KMS-11 (cell line): ENCODE measurements at regions not wholly inside any gene's neighbourhood (a gene's known extent, or its start where the extent isn't known, plus 50 kb on each side); places are given as distances from the start of the nearest gene placed in this dataset.

Experiments
- H2AFZ ChIP-seq: fragments of 200-600 bp; sonication (generic); 2 replicates; pipeline ENCODE4 v1.6.1; 2016; ENCODE audit warnings: antibody characterized with exemption, mixed run types, low read depth
- H3K27ac ChIP-seq: fragments of 200-600 bp; sonication (generic); 2 replicates; pipeline ENCODE4 v1.6.1; 2016; ENCODE audit warnings: mild to moderate bottlenecking, mixed run types
- H3K27me3 ChIP-seq: fragments of 200-600 bp; sonication (generic); 2 replicates; pipeline ENCODE4 v1.6.1; 2017; ENCODE audit warnings: mild to moderate bottlenecking, low read depth, mixed run types, moderate library complexity; ENCODE audit not compliant: insufficient read depth
- H3K36me3 ChIP-seq: fragments of 200-600 bp; sonication (generic); 2 replicates; pipeline ENCODE4 v1.6.1; 2017; ENCODE audit warnings: mild to moderate bottlenecking, mixed run types; ENCODE audit not compliant: insufficient read depth
- H3K4me1 ChIP-seq: fragments of 200-600 bp; sonication (generic); 2 replicates; pipeline ENCODE4 v1.6.1; 2016; ENCODE audit warnings: mild to moderate bottlenecking, low read depth, mixed run types; ENCODE audit not compliant: poor library complexity, severe bottlenecking
- H3K4me2 ChIP-seq: fragments of 200-600 bp; sonication (generic); 2 replicates; pipeline ENCODE4 v1.7.0; 2016; ENCODE audit warnings: mild to moderate bottlenecking, mixed run types
- H3K4me3 ChIP-seq: fragments of 200-600 bp; sonication (generic); IDR thresholded peaks from 2 replicates; pipeline ENCODE4 v1.6.1; 2017; ENCODE audit warnings: low read depth, low read length, mixed read lengths; ENCODE audit not compliant: insufficient read depth
- H3K79me2 ChIP-seq: fragments of 200-600 bp; sonication (generic); 2 replicates; pipeline ENCODE4 v1.6.1; 2016; ENCODE audit warnings: low read depth, mixed run types; ENCODE audit not compliant: insufficient read depth
- H3K9ac ChIP-seq: fragments of 200-600 bp; sonication (generic); 2 replicates; pipeline ENCODE4 v1.6.1; 2016; ENCODE audit warnings: mild to moderate bottlenecking, mixed run types
- H4K20me1 ChIP-seq: fragments of 200-600 bp; sonication (generic); 2 replicates; pipeline ENCODE4 v1.6.1; 2016; ENCODE audit warnings: mild to moderate bottlenecking, mixed run types; ENCODE audit not compliant: insufficient read depth
- TF ChIP-seq, protein P1 (sequence below): fragments of 200-600 bp; sonication (generic); conservative IDR thresholded peaks from 2 replicates; pipeline ENCODE4 v1.6.1; 2017; ENCODE audit warnings: low read depth, mild to moderate bottlenecking, antibody characterized with exemption, low read length, moderate library complexity, mixed read lengths

DNA sequence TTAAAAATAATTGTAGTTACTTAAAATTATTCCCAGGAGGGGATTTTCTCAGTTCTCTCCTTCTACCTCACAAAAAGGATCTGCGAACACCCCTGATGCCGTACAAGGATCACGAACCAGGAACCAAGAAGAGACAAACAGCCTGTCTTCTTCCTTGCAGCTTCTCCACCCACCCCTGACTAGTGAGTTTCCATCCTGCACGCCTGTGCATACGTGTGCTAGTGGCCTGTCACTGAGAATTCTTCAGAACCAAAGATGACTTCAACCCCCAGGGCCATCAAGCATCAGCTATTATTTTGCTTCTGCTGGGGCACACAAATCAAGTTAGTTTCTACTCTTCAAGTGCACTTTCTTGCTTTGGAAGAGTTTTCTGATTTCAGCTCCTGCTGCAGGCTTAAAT, 175.5 kb upstream of the KLF6 start:
- Histone ChIP-seq H3K9ac (no peak overlapping the region), H4K20me1 (no peaks in the 10 kb centered on the region), H3K4me2 (no peak overlapping the region), H3K79me2 (no peaks in the 10 kb centered on the region), H3K27ac (no peak overlapping the region), H3K27me3 (no peaks in the 10 kb centered on the region), H3K36me3 (no peaks in the 10 kb centered on the region), H3K4me1 (no peaks in the 10 kb centered on the region), H2AFZ (no peak overlapping the region), H3K4me3 (no peak overlapping the region)
- TF ChIP-seq, protein P1, sequence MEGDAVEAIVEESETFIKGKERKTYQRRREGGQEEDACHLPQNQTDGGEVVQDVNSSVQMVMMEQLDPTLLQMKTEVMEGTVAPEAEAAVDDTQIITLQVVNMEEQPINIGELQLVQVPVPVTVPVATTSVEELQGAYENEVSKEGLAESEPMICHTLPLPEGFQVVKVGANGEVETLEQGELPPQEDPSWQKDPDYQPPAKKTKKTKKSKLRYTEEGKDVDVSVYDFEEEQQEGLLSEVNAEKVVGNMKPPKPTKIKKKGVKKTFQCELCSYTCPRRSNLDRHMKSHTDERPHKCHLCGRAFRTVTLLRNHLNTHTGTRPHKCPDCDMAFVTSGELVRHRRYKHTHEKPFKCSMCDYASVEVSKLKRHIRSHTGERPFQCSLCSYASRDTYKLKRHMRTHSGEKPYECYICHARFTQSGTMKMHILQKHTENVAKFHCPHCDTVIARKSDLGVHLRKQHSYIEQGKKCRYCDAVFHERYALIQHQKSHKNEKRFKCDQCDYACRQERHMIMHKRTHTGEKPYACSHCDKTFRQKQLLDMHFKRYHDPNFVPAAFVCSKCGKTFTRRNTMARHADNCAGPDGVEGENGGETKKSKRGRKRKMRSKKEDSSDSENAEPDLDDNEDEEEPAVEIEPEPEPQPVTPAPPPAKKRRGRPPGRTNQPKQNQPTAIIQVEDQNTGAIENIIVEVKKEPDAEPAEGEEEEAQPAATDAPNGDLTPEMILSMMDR, result no peak

DNA sequence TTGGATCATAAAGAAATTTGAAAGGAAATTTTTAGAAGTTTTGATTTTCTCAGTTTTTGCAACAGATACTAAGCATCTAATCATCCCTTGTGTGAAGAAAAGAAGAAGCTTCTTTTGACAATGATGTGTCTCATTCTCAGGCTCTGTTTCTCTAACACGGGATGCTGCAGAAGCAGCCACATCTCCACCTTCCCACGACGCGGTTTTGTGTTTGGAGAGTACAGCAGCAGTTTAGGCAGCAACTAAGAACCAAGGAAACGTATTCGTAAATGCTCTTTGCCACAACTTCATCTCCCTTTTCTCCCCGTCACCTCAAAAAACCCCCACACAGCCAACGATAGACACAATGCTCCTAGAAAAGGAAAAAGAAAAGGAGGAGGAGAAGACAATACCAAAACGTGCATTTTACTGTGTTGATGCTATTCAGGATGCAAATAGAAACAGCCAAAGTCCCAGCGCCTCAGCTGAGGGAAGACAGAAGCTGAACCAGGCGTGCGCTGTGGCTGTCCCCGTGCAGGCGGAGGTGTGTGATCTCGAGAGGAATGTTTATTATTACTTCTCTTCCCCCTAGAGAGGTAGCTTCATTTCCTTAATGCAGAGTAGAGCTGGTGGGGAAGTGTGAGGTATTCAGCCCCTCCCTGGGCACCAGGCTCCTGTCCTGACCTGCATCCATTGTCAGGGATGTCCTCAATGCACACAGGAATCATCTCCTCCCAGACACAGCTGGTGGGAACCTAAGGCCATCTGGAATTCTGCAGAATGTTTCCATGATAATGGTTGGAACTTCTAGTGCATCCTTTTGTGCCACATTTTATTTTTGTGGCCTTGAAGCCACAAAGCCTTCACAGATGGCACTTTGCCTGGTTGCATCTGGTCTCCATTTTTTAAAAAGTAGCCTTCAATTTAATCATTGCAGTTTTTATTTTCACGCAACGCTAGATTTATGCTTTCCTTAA, 174.6 kb upstream of the KLF6 start:
- H3K4me1 ChIP-seq, result no peaks in the 10 kb centered on the region
- no peak overlapping the region for H3K27ac ChIP-seq
- H3K4me3 ChIP-seq, result no peak overlapping the region
- no peaks in the 10 kb centered on the region for H4K20me1 ChIP-seq
- H3K4me2 ChIP-seq, result no peak overlapping the region
- no peaks in the 10 kb centered on the region for H3K79me2 ChIP-seq
- H3K27me3 ChIP-seq, result no peaks in the 10 kb centered on the region
- no peak overlapping the region for H3K9ac ChIP-seq
- TF ChIP-seq, protein P1, result no peak
- H3K36me3 ChIP-seq, result no peaks in the 10 kb centered on the region
- no peak overlapping the region for H2AFZ ChIP-seq

DNA sequence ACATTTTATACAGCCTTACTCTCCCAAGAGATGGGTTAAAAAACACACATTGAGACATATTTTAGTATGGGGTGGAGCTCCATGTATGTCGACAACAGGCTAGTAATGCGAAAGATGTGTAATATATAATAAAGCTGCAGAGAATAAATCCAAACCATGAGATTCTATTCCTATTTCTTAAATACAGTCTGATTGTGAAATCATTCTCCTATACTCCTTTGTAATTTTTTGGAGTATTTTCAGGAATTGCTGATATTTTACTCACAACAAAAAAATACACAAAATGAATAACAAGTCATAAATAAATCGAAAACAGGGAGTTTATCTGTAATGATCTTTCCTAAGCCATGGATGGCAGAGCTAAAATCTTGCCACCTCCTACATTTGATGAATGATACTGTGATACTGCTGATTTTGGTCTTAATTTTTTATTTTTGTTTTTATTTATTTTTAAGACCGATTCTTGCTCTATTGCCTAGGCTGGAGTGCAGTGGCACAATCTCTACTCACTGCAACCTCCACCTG, 173.5 kb upstream of the KLF6 start:
- TF ChIP-seq, protein P1, result no peak
- no peak overlapping the region for H3K27ac ChIP-seq
- H2AFZ ChIP-seq, result no peak overlapping the region
- no peaks in the 10 kb centered on the region for H3K4me1 ChIP-seq
- H3K4me3 ChIP-seq, result no peak overlapping the region
- no peaks in the 10 kb centered on the region for H3K79me2 ChIP-seq
- H4K20me1 ChIP-seq, result no peaks in the 10 kb centered on the region
- H3K36me3 ChIP-seq, result no peaks in the 10 kb centered on the region
- no peak overlapping the region for H3K9ac ChIP-seq
- no peaks in the 10 kb centered on the region for H3K27me3 ChIP-seq
- no peak overlapping the region for H3K4me2 ChIP-seq

DNA sequence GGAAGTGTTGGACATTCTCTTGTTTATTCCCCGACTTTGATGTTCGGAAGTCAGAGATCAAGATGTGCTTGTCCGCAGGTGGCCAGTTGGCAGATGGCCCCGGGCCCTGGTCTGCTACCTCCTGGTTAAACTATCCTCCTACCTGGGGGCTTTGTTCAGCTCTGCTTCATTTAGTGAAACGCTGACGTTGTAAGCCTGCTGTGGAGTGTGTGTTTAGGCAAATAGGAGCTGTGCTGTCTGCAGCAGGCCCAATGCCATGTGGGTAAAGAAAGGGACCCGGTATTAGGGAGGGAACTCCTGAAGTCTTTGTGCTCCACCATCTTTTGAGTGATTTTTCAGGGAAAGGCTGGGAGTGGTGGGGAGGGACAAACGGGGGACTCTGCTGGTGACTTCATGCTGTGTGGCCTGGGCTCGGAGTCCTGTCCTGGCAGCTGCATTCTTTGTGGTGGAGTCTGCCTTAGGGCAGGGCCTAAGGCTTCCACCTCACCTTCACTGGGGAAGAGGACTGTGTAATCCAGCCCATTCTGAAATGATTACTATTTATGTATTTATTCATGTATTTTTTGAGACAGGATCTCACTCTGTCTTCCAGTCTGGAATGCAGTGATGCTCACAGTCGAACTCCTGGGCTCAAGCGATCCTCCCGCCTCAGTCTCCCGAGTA, 171.1 kb upstream of the KLF6 start:
- Histone ChIP-seq H3K79me2 (no peaks in the 10 kb centered on the region), H2AFZ (no peak overlapping the region), H3K27ac (no peak overlapping the region), H3K4me1 (no peaks in the 10 kb centered on the region), H3K9ac (no peak overlapping the region), H4K20me1 (no peaks in the 10 kb centered on the region), H3K4me2 (no peak overlapping the region), H3K4me3 (no peak overlapping the region), H3K27me3 (no peaks in the 10 kb centered on the region), H3K36me3 (no peaks in the 10 kb centered on the region)
- TF ChIP-seq, protein P1, result no peak
